Testis (tissue), 2 donors: ENCODE measurements at regions not wholly inside any gene's neighbourhood (a gene's known extent, or its start where the extent isn't known, plus 50 kb on each side); places are given as distances from the start of the nearest gene placed in this dataset.

Experiments used
- DNase-seq: peaks from one replicate; pipeline ENCODE4 v3.0.0-alpha.2; 2019
- H3K27ac ChIP-seq, 2 donors: fragments of 200-600 bp; sonication (generic); one replicate each; pipeline ENCODE4 v1.5.1; 2019
- H3K27me3 ChIP-seq: fragments of 200-600 bp; sonication (generic); one replicate; pipeline ENCODE4 v1.5.1; 2019
- H3K36me3 ChIP-seq: fragments of 200-600 bp; sonication (generic); one replicate; pipeline ENCODE4 v1.5.1; 2017; ENCODE audit warnings: low read depth; ENCODE audit errors: missing control alignments
- H3K4me1 ChIP-seq: fragments of 200-600 bp; sonication (generic); one replicate; pipeline ENCODE4 v1.5.1; 2019
- H3K4me3 ChIP-seq, 2 donors: fragments of 200-600 bp; sonication (generic); one replicate each; pipeline ENCODE4 v1.5.1; 2017 to 2019
- H3K9me3 ChIP-seq: fragments of 200-600 bp; sonication (generic); one replicate; pipeline ENCODE4 v1.5.1; 2017
- CTCF ChIP-seq, 3 experiments: fragments of 450-650 bp in 2 of 3; fragments of 200-600 bp in 1 of 3; sonication (generic) in 1 of 3; IDR thresholded peaks; one replicate each; pipeline ENCODE4 v1.5.1; 2016 to 2019; ENCODE audit warnings: antibody characterized with exemption in 3 of 3, mild to moderate bottlenecking in 2 of 3, moderate library complexity in 1 of 3
- POLR2A ChIP-seq: fragments of 450-650 bp; IDR thresholded peaks from one replicate; pipeline ENCODE4 v1.6.1; 2017; ENCODE audit warnings: antibody characterized with exemption, mild to moderate bottlenecking, moderate library complexity
- WGBS, 2 donors: methylation state at CpG; one replicate each; pipeline ENCODE4 v1.1.5; 2018; 5-methylcytosine and 5-hydroxymethylcytosine counted together
- intact Hi-C: fragments of 100-400 bp; cut with DNase I; formaldehyde crosslinking; loops from one replicate; pipeline ENCODE4 v1.15.1; 2023; ENCODE audit warnings: low total_unique reads

GRCh38 chr2:60603533-60604190 is 50.2 kb upstream of the BCL11A start:
- no peaks in the 10 kb centered on the region for H3K4me1 ChIP-seq
- no peaks in the 10 kb centered on the region for H3K27me3 ChIP-seq
- no peaks in the 10 kb centered on the region for H3K36me3 ChIP-seq
- no peak for DNase-seq
- 82 to 87% methylated on average over 6 of the region's 6 CpGs for WGBS, 2 donors
- intact Hi-C loops, result no loop called here
- no peak overlapping the region for H3K4me3 ChIP-seq
- H3K9me3 ChIP-seq, result no peaks in the 10 kb centered on the region
- no peak overlapping the region for H3K27ac ChIP-seq
- TF ChIP-seq POLR2A, result no peak
- TF ChIP-seq CTCF (IDR thresholded peaks at IDR 0.05), result no peak

GRCh38 chr2:60604486-60605064 is 51.1 kb upstream of the BCL11A start:
- H3K27ac ChIP-seq, result no peak overlapping the region
- no peaks in the 10 kb centered on the region for H3K27me3 ChIP-seq
- no peaks in the 10 kb centered on the region for H3K36me3 ChIP-seq
- H3K4me3 ChIP-seq, result no peak overlapping the region
- intact Hi-C loops, result no loop called here
- DNase-seq, result no peak
- H3K9me3 ChIP-seq, result no peaks in the 10 kb centered on the region
- TF ChIP-seq POLR2A (no peak), CTCF (IDR thresholded peaks at IDR 0.05) (no peak)
- WGBS, 2 donors, result 83 to 100% methylated on average over 2 of the region's 2 CpGs
- H3K4me1 ChIP-seq, result no peaks in the 10 kb centered on the region

DNA sequence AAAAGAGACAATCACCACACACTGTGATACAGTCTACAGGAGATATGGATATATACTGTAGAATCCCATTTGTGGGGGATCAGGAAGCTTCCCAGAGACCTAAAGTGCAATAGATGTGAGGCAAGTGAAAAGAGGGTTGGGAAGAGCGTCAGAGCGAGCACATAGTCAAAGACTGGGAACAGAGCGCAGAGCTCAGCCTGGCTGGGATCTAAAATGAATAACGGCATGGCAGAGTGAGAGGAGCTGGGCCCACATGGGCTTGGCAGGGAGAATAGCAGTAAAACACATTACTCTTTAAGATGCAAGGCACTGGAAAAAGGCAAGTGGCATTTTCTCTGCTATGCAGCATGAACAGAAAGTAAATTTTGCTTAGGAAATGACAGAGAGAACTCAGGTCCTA is 52.4 kb upstream of the BCL11A start:
- H3K9me3 ChIP-seq, result no peaks in the 10 kb centered on the region

GRCh38 chr2:60608679-60609078 is 55.2 kb upstream of the BCL11A start:
- H3K27ac ChIP-seq, result no peak overlapping the region
- TF ChIP-seq POLR2A (no peak), CTCF (IDR thresholded peaks at IDR 0.05) (no peak)
- no peaks in the 10 kb centered on the region for H3K27me3 ChIP-seq
- WGBS, 2 donors, result 52 to 55% methylated on average over 3 of the region's 3 CpGs
- no peak overlapping the region for H3K4me3 ChIP-seq
- no peaks in the 10 kb centered on the region for H3K36me3 ChIP-seq
- intact Hi-C loops, result no loop called here
- no peaks in the 10 kb centered on the region for H3K4me1 ChIP-seq
- DNase-seq, result no peak
- H3K9me3 ChIP-seq, result no peaks in the 10 kb centered on the region

More for the DNA sequence above, 52.4 kb upstream of the BCL11A start:
- Histone ChIP-seq H3K27ac (no peak overlapping the region), H3K4me1 (no peaks in the 10 kb centered on the region), H3K4me3 (no peak overlapping the region), H3K36me3 (no peaks in the 10 kb centered on the region), H3K27me3 (no peaks in the 10 kb centered on the region)
- TF ChIP-seq CTCF (IDR thresholded peaks at IDR 0.05) (no peak), POLR2A (no peak)
- no peak for DNase-seq
- 93 to 94% methylated on average over 4 of the region's 4 CpGs for WGBS, 2 donors
- intact Hi-C loops, result no loop called here

- H3K4me3 ChIP-seq, result no peak overlapping the region
- H3K36me3 ChIP-seq, result no peaks in the 10 kb centered on the region
- H3K9me3 ChIP-seq, result no peaks in the 10 kb centered on the region
- H3K27ac ChIP-seq, result no peak overlapping the region
- H3K27me3 ChIP-seq, result no peaks in the 10 kb centered on the region
- no peak for DNase-seq
- no peaks in the 10 kb centered on the region for H3K4me1 ChIP-seq
- no peak for TF ChIP-seq CTCF (IDR thresholded peaks at IDR 0.05)
- no peak for TF ChIP-seq POLR2A
- intact Hi-C loops, result no loop called here
- 48 to 75% methylated on average over 3 of the region's 3 CpGs for whole genome bisulfite sequencing, 2 donors
These were observed 58.6 kb upstream of the BCL11A start for GRCh38 chr2:60612033-60612432.
